Naive thymus-derived CD8-positive, alpha-beta T cell (primary cell): ENCODE measurements at regions not wholly inside any gene's neighbourhood (a gene's known extent, or its start where the extent isn't known, plus 50 kb on each side); places are given as distances from the start of the nearest gene placed in this dataset.

Source experiments
- ATAC-seq, 2 donors: fragments of 150-1000 bp; cut with Tn5 transposase in 1 of 2; sonication (Bioruptor Pico), chemical (Tn5 transposase) in 1 of 2; 1 replicate in 1 of 2; 2 replicates in 1 of 2; pipeline ENCODE4 v1.10.0; 2021; ENCODE audit warnings: mild to moderate bottlenecking in 2 of 2, moderate library complexity in 2 of 2
- POLR2A ChIA-PET: fragments of 350-600 bp; sonication (Branson Sonifier 250); formaldehyde crosslinking; loops from one replicate; lab custom pipeline; 2021; ENCODE audit warnings: antibody characterized with exemption; lab: Charles Lee
- DNase-seq, 10 donors: peaks; one replicate each; pipeline versions ENCODE4 v3.0.0 to v3.0.0-alpha.2; 2020 to 2022
- H3K27ac Mint-ChIP-seq, 10 donors: one replicate each; pipeline ENCODE4 v1.8.0; 2020 to 2022; ENCODE audit warnings: mild to moderate bottlenecking in 10 of 10, mixed read lengths in 10 of 10, moderate library complexity in 4 of 10, inconsistent platforms in 1 of 10
- H3K27me3 Mint-ChIP-seq, 5 donors: one replicate each; pipeline ENCODE4 v1.8.0; 2021 to 2022; ENCODE audit warnings: mixed read lengths in 5 of 5
- H3K36me3 Mint-ChIP-seq, 3 donors: one replicate each; pipeline ENCODE4 v1.8.0; 2020 to 2022; ENCODE audit warnings: mixed read lengths in 3 of 3, mild to moderate bottlenecking in 2 of 3, inconsistent platforms in 1 of 3
- H3K4me1 Mint-ChIP-seq, 4 donors: one replicate each; pipeline ENCODE4 v1.8.0; 2021 to 2022; ENCODE audit warnings: mixed read lengths in 4 of 4
- H3K4me3 Mint-ChIP-seq, 10 donors: one replicate each; pipeline ENCODE4 v1.8.0; 2020 to 2022; ENCODE audit warnings: mild to moderate bottlenecking in 10 of 10, mixed read lengths in 10 of 10, moderate library complexity in 6 of 10, inconsistent platforms in 1 of 10
- H3K9me3 Mint-ChIP-seq, 9 donors: one replicate each; pipeline ENCODE4 v1.8.0; 2020 to 2022; ENCODE audit warnings: mixed read lengths in 9 of 9, mild to moderate bottlenecking in 3 of 9, inconsistent platforms in 1 of 9, moderate library complexity in 1 of 9

DNA sequence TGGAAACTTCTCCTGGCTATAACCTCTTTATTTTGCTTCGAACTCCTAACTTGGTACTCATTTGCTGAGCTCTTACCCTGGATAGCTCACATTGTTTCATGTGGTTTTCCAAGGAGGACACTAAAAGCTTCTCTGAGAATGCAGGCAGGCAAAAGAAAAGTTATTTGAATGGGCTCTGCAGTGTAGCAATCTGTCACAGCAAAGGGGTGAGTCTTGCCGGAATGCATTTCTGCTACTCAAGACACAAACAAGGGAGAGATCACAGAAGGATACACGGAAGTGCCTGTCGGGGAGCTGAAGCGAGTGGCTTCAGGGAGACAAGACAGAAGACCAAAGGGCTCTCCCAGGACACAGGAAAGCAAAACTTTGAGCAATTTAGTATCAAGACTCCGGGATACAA is 265.4 kb downstream of the SS18 start:
- peaks cover 1 to 14% (median 11%) of the 10 kb centered on the region in 5 donors for H3K27me3 Mint-ChIP-seq
- DNase-seq (no peak), ATAC-seq (no peak)
- H3K9me3 Mint-ChIP-seq, result no peaks in the 10 kb centered on the region
- H3K4me3 Mint-ChIP-seq, result no peak overlapping the region
- no peaks in the 10 kb centered on the region for H3K4me1 Mint-ChIP-seq
- H3K27ac Mint-ChIP-seq, result no peak overlapping the region
- POLR2A ChIA-PET, result no interaction called here
- no peaks in the 10 kb centered on the region for H3K36me3 Mint-ChIP-seq

DNA sequence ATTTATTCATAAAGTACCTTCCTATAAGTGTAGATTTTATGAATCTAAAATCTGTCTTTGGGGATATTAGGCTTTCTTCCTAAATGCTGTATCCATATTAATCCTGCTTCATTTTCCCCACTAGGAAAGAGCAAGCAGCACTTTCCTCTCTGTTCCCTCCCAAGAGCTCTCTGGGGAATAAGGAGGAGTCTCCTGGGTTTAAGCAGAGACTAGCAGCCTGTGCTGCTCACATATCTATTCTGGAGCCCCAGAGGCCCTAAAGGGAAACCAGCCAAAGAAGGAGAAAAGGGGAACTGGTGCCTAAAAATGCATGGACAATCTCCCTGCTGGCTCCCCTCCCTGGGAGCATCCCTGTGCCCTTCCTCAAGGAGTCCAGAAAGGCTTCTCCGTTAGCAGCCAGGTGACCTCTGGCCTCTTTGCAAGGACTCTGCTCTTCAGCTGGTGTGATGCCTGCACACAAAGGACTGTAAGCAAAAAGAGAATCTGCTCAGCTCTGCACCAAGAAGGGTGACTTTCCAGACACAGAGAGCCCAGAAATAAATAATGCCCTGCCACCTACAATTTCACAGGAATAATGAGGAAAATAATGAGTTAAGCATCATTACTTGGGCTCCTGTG is 270.6 kb downstream of the SS18 start:
- DNase-seq, result no peak
- no peak for ATAC-seq
- peaks cover 1 to 14% (median 9%) of the 10 kb centered on the region in 5 donors for H3K27me3 Mint-ChIP-seq
- peaks cover 5 to 10% (median 7%) of the 10 kb centered on the region in 4 donors for H3K4me1 Mint-ChIP-seq
- no peaks in the 10 kb centered on the region for H3K9me3 Mint-ChIP-seq
- no peak overlapping the region for H3K27ac Mint-ChIP-seq
- no peaks in the 10 kb centered on the region for H3K36me3 Mint-ChIP-seq
- POLR2A ChIA-PET, result no interaction called here
- no peak overlapping the region for H3K4me3 Mint-ChIP-seq

DNA sequence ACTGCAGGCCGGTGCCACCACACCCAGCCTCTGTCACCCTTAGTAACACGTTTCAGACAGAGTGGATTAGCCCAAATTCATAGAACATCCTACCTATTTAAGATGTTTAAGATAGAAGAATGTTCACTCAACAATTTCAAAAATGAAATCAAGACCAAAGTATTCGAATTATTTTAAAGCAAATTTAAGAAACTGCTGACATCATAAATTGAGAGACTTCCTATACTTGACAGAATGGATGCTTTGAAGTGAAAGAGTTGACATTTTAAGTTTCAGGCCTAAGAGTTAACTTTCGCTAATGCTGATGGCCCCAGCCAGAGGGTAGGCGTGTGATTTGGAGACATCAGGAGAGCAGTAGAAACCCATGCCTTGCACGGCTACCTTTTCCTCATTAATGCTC is 271.9 kb downstream of the SS18 start:
- POLR2A ChIA-PET, result no interaction called here
- H3K27ac Mint-ChIP-seq, result no peak overlapping the region
- no peak for ATAC-seq
- no peaks in the 10 kb centered on the region for H3K9me3 Mint-ChIP-seq
- no peak overlapping the region for H3K4me3 Mint-ChIP-seq
- H3K27me3 Mint-ChIP-seq, result peaks cover 1 to 14% (median 9%) of the 10 kb centered on the region in 5 donors
- H3K4me1 Mint-ChIP-seq, result peaks cover 6 to 10% (median 9%) of the 10 kb centered on the region in 4 donors
- H3K36me3 Mint-ChIP-seq, result no peaks in the 10 kb centered on the region
- DNase-seq, result no peak

DNA sequence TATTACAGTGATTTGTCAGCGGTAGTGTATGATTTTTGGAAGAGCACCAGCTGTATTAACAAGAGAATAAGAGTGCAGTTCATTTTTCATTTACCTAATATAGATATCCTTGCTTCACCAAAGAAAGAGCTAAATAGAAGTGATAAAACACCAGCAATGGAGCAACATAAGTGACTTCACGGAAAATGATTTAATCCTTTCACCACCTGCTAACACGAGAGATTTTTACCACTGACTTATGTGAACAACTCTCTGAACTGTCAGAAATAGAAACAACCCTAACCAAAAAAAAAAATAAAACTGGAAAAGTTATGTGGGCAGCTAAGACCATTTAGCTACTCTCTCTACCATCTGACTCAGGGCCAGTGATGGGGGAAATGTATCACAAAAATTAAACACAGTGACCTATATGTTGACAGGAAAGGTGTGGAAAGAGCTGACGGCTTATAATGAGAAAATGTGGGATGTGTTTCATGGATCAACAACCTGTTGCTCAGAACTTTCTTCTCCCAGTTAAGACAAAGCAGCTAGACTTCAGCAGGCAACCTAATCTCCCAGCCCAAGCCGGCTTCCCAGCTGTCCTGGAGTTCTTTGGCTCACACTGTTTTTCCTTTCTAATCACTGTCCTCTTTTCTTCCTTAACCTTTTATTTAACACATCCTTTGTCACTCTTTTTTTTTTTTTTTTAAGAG is 272.7 kb downstream of the SS18 start:
- peaks cover 6 to 10% (median 9%) of the 10 kb centered on the region in 4 donors for H3K4me1 Mint-ChIP-seq
- POLR2A ChIA-PET, result no interaction called here
- no peak overlapping the region for H3K4me3 Mint-ChIP-seq
- ATAC-seq (no peak), DNase-seq (no peak)
- H3K27me3 Mint-ChIP-seq, result peaks cover 0 to 14% (median 9%) of the 10 kb centered on the region in 5 donors
- no peaks in the 10 kb centered on the region for H3K9me3 Mint-ChIP-seq
- H3K36me3 Mint-ChIP-seq, result no peaks in the 10 kb centered on the region
- H3K27ac Mint-ChIP-seq, result no peak overlapping the region

DNA sequence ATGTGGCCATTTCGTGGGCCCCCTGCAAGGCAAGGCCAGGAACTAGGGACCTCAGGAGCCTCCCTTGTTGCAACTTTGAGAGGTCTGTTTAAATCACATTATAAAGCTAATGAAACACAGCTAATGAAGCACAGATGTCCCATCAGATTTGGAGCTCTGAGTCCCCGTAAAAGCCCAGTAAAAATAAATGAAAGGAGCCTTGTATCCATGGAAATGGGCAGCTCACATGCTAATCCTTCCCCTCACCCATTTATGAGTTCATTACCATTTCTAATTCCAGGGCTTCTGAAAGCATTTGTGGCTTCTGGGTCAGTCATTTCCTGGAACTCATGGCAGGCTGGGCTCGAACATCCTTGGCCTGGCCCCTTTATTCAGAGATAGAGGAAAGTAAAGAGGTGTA is 274.8 kb downstream of the SS18 start:
- peak overlapping the region in 1 of 10 donors; percentile 10 for H3K4me3 Mint-ChIP-seq
- H3K9me3 Mint-ChIP-seq, result no peaks in the 10 kb centered on the region
- H3K36me3 Mint-ChIP-seq, result no peaks in the 10 kb centered on the region
- no peak for DNase-seq
- H3K4me1 Mint-ChIP-seq, result peaks cover 6 to 10% (median 9%) of the 10 kb centered on the region in 4 donors
- H3K27me3 Mint-ChIP-seq, result peaks cover 0 to 12% (median 2%) of the 10 kb centered on the region in 5 donors
- POLR2A ChIA-PET, result no interaction called here
- peak overlapping the region in 1 of 10 donors; percentile 50 for H3K27ac Mint-ChIP-seq
- ATAC-seq, result no peak

DNA sequence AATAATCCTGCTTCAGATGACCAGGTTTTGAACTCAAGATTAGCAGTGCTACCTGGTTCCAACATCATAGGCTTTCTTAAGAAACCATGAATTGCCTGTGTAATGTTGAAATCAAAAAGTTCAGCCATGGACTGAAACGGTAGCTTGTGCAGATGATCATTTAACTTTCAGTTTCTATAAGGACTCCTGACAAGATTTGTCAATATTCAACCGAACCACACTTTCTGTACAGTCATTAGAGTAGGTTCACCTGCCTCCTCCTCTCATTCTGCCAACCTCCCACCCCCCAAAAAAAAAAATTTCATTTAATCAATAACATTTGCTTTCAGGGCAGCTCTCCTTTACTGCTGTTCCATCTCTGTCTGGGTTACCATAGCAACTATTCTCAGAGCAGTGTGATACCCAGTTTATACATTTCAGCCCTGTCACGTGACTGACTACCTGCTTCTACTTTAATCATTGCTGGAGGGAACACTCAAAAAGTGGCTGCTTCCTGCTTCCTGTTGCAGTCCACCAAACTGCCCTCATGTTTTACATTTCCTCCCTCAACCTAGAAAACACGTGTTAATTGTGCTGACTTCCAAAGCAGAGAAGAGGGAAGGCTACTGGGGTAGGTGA is 275.5 kb downstream of the SS18 start:
- POLR2A ChIA-PET, result no interaction called here
- no peak for DNase-seq
- Mint-ChIP-seq H3K4me3 (peak overlapping the region in 2 of 10 donors; percentile 10 to 18), H3K27me3 (peaks cover 0 to 12% (median 0%) of the 10 kb centered on the region in 5 donors), H3K36me3 (no peaks in the 10 kb centered on the region), H3K9me3 (no peaks in the 10 kb centered on the region), H3K4me1 (peaks cover 6 to 10% (median 9%) of the 10 kb centered on the region in 4 donors), H3K27ac (peak overlapping the region in 2 of 10 donors; percentile 50 to 60)
- no peak for ATAC-seq

DNA sequence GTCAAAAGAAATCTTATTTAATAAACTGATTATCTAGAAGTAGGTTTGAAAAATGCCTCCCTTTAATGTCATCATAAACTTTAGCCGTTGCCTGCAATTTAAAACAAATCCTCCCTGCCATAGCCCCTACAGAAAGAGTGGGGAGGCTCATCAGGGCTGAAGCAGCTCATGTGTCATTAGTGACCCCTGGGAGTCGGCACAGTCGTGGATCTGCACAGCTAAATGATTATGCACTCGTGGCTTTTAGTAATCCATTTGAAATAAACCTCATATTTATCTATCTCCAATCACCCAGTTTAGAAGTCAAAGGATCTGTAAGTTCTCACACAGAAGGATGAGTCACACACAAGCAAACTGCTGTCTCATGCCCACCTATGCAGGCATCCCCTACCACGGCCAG is 277.3 kb downstream of the SS18 start:
- POLR2A ChIA-PET, result no interaction called here

DNA sequence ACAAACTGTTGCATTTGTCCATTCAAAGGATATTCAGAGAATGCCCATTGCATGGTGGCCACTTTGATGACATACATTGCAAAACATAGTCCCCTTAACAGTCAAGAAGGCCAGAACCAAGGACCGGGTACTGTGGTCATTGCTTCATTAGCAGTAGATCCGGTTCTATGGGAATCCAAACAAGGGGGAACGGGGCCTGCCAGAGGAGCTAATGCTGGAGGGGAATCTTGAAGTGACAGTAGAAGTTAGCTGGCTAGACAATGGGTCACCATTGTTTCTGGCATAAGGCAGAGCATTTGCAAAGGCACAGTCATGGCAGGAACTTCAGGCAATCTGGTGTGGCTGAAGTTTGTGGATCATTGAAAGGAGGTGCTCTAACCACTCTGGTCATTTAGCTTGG is 279.7 kb downstream of the SS18 start:
- Mint-ChIP-seq H3K4me1 (peaks cover 6 to 10% (median 8%) of the 10 kb centered on the region in 4 donors), H3K4me3 (no peak overlapping the region), H3K27ac (no peak overlapping the region), H3K27me3 (peaks cover 0 to 8% (median 0%) of the 10 kb centered on the region in 5 donors), H3K36me3 (no peaks in the 10 kb centered on the region), H3K9me3 (no peaks in the 10 kb centered on the region)
- POLR2A ChIA-PET, result no interaction called here
- DNase-seq (no peak), ATAC-seq (no peak)

More for the DNA sequence above, 277.3 kb downstream of the SS18 start:
- ATAC-seq, result no peak
- H3K9me3 Mint-ChIP-seq, result no peaks in the 10 kb centered on the region
- no peak overlapping the region for H3K4me3 Mint-ChIP-seq
- no peak for DNase-seq
- no peaks in the 10 kb centered on the region for H3K36me3 Mint-ChIP-seq
- H3K4me1 Mint-ChIP-seq, result peaks cover 6 to 10% (median 9%) of the 10 kb centered on the region in 4 donors
- peaks cover 0 to 8% (median 0%) of the 10 kb centered on the region in 5 donors for H3K27me3 Mint-ChIP-seq
- peak overlapping the region in 1 of 10 donors; percentile 73 for H3K27ac Mint-ChIP-seq

DNA sequence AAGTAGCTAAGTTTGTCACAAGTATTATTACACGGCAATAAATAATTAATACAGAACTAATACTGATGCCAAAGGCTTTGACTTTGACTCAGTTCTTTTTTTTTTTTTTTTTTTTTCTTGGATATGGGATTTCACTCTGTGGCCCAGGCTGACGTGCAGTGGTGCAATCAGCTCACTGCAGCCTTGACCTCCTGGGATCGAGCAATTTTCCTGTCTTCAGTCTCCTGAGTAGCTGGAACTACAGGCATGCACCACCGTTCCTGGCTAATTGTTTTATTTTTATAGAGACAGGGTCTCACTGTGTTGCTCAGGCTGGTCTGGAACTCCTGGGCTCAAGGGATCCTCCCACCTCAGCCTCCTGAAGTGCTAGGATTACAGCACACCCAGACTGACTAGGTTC is 284.5 kb downstream of the SS18 start:
- DNase-seq (no peak), ATAC-seq (no peak)
- Mint-ChIP-seq H3K9me3 (peaks cover 0 to 9% (median 0%) of the 10 kb centered on the region in 9 donors), H3K27ac (no peak overlapping the region), H3K36me3 (no peaks in the 10 kb centered on the region), H3K4me1 (no peaks in the 10 kb centered on the region), H3K4me3 (no peak overlapping the region), H3K27me3 (peaks cover 0 to 20% (median 6%) of the 10 kb centered on the region in 5 donors)
- POLR2A ChIA-PET, result no interaction called here

DNA sequence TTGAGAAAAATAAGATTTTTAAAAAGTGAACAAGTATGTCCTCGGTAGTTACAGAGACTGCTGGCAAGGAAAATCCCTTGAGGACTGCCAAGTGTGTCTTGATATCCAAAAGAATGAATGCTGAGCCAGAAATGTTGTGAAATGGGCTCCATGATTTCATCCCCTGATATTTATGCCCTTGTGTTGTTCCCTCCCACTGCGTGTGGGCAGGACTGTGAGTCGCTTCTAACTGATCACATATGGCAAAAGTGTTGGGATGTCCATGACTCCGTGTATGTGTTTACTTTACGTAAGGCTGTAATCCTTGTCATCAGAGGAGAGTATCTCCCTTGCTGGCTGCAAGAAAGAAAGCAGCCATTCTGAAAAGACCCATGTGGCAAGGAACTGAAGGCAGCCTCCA is 285.1 kb downstream of the SS18 start:
- DNase-seq, result no peak
- no peaks in the 10 kb centered on the region for H3K36me3 Mint-ChIP-seq
- H3K4me3 Mint-ChIP-seq, result no peak overlapping the region
- H3K27ac Mint-ChIP-seq, result no peak overlapping the region
- peaks cover 2 to 21% (median 6%) of the 10 kb centered on the region in 5 donors for H3K27me3 Mint-ChIP-seq
- ATAC-seq, result no peak
- POLR2A ChIA-PET, result no interaction called here
- H3K4me1 Mint-ChIP-seq, result no peaks in the 10 kb centered on the region
- H3K9me3 Mint-ChIP-seq, result peaks cover 0 to 13% (median 2%) of the 10 kb centered on the region in 9 donors

DNA sequence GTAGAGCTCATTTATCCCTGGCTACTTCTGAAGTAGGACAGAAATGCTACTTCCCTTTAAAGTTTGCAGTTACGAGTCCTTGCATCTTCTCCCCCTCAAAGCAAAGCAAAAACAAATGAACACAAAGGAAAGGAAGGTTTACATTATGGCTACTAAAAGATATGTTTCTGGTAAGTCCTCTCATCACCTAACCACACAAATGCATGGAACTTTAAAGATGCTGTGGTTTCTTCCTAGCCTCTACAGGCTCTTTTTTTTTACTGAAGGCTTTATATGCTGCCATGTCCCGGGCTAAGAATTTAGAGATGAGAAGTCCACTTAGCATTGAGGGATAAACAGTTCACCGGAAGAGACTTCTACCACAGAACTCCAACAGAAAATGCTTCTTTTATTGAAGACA is 291.2 kb downstream of the SS18 start:
- POLR2A ChIA-PET, result no interaction called here
- no peak for ATAC-seq

DNA sequence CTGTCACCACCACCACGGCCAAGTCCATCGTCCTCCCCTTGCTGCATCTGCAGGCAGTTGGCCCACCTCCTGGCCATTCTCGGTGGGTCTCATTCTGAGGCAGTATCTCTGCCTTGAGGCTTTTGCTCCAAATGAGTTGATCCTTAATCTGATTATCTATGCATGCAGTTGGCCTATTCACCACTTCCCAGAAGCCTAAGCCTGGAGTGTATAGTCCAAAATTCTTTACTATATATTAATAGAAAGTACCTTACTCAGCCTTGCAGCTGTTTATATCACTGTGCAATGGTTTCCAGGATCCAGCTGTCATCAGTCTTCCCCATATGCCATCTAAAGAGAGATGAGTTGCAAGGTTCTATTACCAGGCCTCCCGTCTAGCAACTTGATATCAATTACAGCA is 292.4 kb downstream of the SS18 start:
- ATAC-seq (no peak), DNase-seq (no peak)
- POLR2A ChIA-PET, result no interaction called here
- H3K27me3 Mint-ChIP-seq, result peaks cover 2 to 14% (median 7%) of the 10 kb centered on the region in 5 donors
- H3K27ac Mint-ChIP-seq, result no peak overlapping the region
- H3K36me3 Mint-ChIP-seq, result no peaks in the 10 kb centered on the region
- no peaks in the 10 kb centered on the region for H3K4me1 Mint-ChIP-seq
- no peak overlapping the region for H3K4me3 Mint-ChIP-seq
- H3K9me3 Mint-ChIP-seq, result peaks cover 0 to 14% (median 2%) of the 10 kb centered on the region in 9 donors

More for the DNA sequence above, 291.2 kb downstream of the SS18 start:
- no peaks in the 10 kb centered on the region for H3K4me1 Mint-ChIP-seq
- H3K9me3 Mint-ChIP-seq, result peaks cover 0 to 14% (median 2%) of the 10 kb centered on the region in 9 donors
- no peak overlapping the region for H3K4me3 Mint-ChIP-seq
- DNase-seq, result no peak
- no peaks in the 10 kb centered on the region for H3K36me3 Mint-ChIP-seq
- H3K27ac Mint-ChIP-seq, result no peak overlapping the region
- peaks cover 2 to 20% (median 7%) of the 10 kb centered on the region in 5 donors for H3K27me3 Mint-ChIP-seq

DNA sequence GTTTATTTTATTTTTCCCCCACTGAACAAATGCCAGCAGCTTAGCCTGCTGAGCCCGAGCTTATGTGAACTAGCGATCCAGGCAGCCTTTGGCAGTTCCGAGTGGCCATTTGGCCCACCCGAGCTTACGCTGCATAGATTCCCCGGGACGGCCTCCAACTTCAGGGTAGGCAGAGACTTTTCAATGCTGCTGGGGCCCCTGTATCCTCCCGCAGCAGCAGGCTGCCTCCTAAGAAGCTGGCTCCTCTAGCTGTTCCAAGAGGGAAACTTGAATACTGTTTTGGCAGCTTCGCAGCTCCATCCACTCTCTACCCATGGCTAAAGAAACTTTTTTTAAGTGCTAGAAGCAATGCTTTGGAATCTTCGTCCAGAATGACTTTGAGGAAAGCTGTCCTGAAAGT is 295.2 kb downstream of the SS18 start:
- no peak overlapping the region for H3K4me3 Mint-ChIP-seq
- no peak overlapping the region for H3K27ac Mint-ChIP-seq
- DNase-seq, result no peak
- peaks cover 0 to 2% (median 0%) of the 10 kb centered on the region in 5 donors for H3K27me3 Mint-ChIP-seq
- H3K36me3 Mint-ChIP-seq, result no peaks in the 10 kb centered on the region
- ATAC-seq, result no peak
- peaks cover 0 to 6% (median 2%) of the 10 kb centered on the region in 9 donors for H3K9me3 Mint-ChIP-seq
- H3K4me1 Mint-ChIP-seq, result no peaks in the 10 kb centered on the region
- POLR2A ChIA-PET, result no interaction called here
